WTC11 (cell line): ENCODE measurements at regions not wholly inside any gene's neighbourhood (a gene's known extent, or its start where the extent isn't known, plus 50 kb on each side); places are given as distances from the start of the nearest gene placed in this dataset.

Source experiments
- ETV6 ChIP-seq: sonication (generic); formaldehyde crosslinking; IDR thresholded peaks from 2 replicates; pipeline ENCODE4 v1.8.1; 2022; ENCODE audit warnings: mild to moderate bottlenecking, missing genetic modification reagents
- KAT7 ChIP-seq: sonication (generic); formaldehyde crosslinking; IDR thresholded peaks from 2 replicates; pipeline ENCODE4 v1.8.1; 2023; ENCODE audit warnings: missing genetic modification reagents, mild to moderate bottlenecking, borderline replicate concordance
- NR1H2 ChIP-seq: sonication (generic); formaldehyde crosslinking; IDR thresholded peaks from 2 replicates; pipeline ENCODE4 v1.9.0; 2021; ENCODE audit warnings: mild to moderate bottlenecking, moderate library complexity, missing genetic modification reagents
- TCF7 ChIP-seq: sonication (generic); formaldehyde crosslinking; IDR thresholded peaks from 2 replicates; pipeline ENCODE4 v1.8.0; 2022; ENCODE audit warnings: mild to moderate bottlenecking, low read depth, missing genetic modification reagents, moderate library complexity
- TEAD4 ChIP-seq: sonication (generic); formaldehyde crosslinking; IDR thresholded peaks from 2 replicates; pipeline ENCODE4 v1.8.0; 2022; ENCODE audit warnings: mild to moderate bottlenecking, missing genetic modification reagents
- TP53 ChIP-seq: sonication (generic); formaldehyde crosslinking; IDR thresholded peaks from 2 replicates; pipeline ENCODE4 v1.8.1; 2023; ENCODE audit warnings: mild to moderate bottlenecking, missing genetic modification reagents
- TF ChIP-seq, protein P1 (sequence below): sonication (generic); formaldehyde crosslinking; IDR thresholded peaks from 2 replicates; pipeline ENCODE4 v1.8.0; 2023; ENCODE audit warnings: missing genetic modification reagents, mild to moderate bottlenecking, borderline replicate concordance
- TF ChIP-seq, protein P2 (sequence below): fragments of 200-600 bp; IDR thresholded peaks from 2 replicates; pipeline ENCODE4 v1.8.0; 2022; ENCODE audit warnings: antibody characterized with exemption
- TF ChIP-seq, protein P3 (sequence below): sonication (generic); formaldehyde crosslinking; IDR thresholded peaks from 2 replicates; pipeline ENCODE4 v1.8.1; 2022; ENCODE audit warnings: mild to moderate bottlenecking, moderate library complexity, missing genetic modification reagents
- TF ChIP-seq, protein P4 (sequence below): sonication (generic); formaldehyde crosslinking; IDR thresholded peaks from 2 replicates; pipeline ENCODE4 v1.8.0; 2022; ENCODE audit warnings: mild to moderate bottlenecking, missing genetic modification reagents
- TF ChIP-seq, protein P5 (sequence below): sonication (generic); formaldehyde crosslinking; IDR thresholded peaks from 2 replicates; pipeline ENCODE4 v1.8.0; 2022; ENCODE audit warnings: mild to moderate bottlenecking, missing genetic modification reagents
- TF ChIP-seq, protein P6 (sequence below): sonication (generic); formaldehyde crosslinking; conservative IDR thresholded peaks from 2 replicates; pipeline ENCODE4 v1.8.1; 2022; ENCODE audit warnings: mild to moderate bottlenecking, missing genetic modification reagents

DNA sequence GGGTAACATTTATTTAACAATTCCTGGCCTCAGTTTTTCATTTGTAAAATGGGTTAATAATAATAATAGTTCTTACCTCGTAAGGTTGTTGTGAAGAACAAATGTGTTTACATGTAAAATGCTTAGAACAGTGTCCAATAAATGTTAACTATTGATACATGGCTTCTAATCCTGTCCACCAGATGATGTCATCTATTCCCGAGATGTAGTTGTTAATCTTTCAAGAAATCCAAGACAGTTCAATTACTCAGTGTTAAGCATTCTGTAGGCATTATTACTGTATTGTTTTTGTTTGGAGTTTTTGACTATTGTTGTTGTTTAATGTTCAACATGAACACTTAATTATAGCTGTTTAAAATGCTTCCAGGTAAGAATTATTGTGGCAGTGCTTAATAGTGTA, 131.0 kb upstream of the FNDC3A start:
- TF ChIP-seq ETV6 (CRISPR knock-in tag) (no peak), KAT7 (CRISPR knock-in tag) (no peak), TCF7 (CRISPR knock-in tag) (no peak), TEAD4 (CRISPR knock-in tag) (no peak), TP53 (no peak), NR1H2 (CRISPR knock-in tag) (no peak)
- TF ChIP-seq, protein P1, sequence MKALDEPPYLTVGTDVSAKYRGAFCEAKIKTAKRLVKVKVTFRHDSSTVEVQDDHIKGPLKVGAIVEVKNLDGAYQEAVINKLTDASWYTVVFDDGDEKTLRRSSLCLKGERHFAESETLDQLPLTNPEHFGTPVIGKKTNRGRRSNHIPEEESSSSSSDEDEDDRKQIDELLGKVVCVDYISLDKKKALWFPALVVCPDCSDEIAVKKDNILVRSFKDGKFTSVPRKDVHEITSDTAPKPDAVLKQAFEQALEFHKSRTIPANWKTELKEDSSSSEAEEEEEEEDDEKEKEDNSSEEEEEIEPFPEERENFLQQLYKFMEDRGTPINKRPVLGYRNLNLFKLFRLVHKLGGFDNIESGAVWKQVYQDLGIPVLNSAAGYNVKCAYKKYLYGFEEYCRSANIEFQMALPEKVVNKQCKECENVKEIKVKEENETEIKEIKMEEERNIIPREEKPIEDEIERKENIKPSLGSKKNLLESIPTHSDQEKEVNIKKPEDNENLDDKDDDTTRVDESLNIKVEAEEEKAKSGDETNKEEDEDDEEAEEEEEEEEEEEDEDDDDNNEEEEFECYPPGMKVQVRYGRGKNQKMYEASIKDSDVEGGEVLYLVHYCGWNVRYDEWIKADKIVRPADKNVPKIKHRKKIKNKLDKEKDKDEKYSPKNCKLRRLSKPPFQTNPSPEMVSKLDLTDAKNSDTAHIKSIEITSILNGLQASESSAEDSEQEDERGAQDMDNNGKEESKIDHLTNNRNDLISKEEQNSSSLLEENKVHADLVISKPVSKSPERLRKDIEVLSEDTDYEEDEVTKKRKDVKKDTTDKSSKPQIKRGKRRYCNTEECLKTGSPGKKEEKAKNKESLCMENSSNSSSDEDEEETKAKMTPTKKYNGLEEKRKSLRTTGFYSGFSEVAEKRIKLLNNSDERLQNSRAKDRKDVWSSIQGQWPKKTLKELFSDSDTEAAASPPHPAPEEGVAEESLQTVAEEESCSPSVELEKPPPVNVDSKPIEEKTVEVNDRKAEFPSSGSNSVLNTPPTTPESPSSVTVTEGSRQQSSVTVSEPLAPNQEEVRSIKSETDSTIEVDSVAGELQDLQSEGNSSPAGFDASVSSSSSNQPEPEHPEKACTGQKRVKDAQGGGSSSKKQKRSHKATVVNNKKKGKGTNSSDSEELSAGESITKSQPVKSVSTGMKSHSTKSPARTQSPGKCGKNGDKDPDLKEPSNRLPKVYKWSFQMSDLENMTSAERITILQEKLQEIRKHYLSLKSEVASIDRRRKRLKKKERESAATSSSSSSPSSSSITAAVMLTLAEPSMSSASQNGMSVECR (CRISPR knock-in tag), result no peak
- TF ChIP-seq, protein P2, sequence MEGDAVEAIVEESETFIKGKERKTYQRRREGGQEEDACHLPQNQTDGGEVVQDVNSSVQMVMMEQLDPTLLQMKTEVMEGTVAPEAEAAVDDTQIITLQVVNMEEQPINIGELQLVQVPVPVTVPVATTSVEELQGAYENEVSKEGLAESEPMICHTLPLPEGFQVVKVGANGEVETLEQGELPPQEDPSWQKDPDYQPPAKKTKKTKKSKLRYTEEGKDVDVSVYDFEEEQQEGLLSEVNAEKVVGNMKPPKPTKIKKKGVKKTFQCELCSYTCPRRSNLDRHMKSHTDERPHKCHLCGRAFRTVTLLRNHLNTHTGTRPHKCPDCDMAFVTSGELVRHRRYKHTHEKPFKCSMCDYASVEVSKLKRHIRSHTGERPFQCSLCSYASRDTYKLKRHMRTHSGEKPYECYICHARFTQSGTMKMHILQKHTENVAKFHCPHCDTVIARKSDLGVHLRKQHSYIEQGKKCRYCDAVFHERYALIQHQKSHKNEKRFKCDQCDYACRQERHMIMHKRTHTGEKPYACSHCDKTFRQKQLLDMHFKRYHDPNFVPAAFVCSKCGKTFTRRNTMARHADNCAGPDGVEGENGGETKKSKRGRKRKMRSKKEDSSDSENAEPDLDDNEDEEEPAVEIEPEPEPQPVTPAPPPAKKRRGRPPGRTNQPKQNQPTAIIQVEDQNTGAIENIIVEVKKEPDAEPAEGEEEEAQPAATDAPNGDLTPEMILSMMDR, result no peak
- TF ChIP-seq, protein P3, sequence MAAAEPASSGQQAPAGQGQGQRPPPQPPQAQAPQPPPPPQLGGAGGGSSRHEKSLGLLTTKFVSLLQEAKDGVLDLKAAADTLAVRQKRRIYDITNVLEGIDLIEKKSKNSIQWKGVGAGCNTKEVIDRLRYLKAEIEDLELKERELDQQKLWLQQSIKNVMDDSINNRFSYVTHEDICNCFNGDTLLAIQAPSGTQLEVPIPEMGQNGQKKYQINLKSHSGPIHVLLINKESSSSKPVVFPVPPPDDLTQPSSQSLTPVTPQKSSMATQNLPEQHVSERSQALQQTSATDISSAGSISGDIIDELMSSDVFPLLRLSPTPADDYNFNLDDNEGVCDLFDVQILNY (CRISPR knock-in tag), result no peak
- TF ChIP-seq, protein P4, sequence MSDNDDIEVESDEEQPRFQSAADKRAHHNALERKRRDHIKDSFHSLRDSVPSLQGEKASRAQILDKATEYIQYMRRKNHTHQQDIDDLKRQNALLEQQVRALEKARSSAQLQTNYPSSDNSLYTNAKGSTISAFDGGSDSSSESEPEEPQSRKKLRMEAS (CRISPR knock-in tag), result no peak
- TF ChIP-seq, protein P5, sequence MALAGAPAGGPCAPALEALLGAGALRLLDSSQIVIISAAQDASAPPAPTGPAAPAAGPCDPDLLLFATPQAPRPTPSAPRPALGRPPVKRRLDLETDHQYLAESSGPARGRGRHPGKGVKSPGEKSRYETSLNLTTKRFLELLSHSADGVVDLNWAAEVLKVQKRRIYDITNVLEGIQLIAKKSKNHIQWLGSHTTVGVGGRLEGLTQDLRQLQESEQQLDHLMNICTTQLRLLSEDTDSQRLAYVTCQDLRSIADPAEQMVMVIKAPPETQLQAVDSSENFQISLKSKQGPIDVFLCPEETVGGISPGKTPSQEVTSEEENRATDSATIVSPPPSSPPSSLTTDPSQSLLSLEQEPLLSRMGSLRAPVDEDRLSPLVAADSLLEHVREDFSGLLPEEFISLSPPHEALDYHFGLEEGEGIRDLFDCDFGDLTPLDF (CRISPR knock-in tag), result no peak
- TF ChIP-seq, protein P6, sequence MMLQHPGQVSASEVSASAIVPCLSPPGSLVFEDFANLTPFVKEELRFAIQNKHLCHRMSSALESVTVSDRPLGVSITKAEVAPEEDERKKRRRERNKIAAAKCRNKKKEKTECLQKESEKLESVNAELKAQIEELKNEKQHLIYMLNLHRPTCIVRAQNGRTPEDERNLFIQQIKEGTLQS (CRISPR knock-in tag), result no peak
